ENCODE measurements at regions not wholly inside any gene's neighbourhood (a gene's known extent, or its start where the extent isn't known, plus 50 kb on each side); places are given as distances from the start of the nearest gene placed in this dataset.

GRCh38 chr10:86580521-86580891 lies 58.9 kb upstream of the WAPL start:
- no peak for TF ChIP-seq POLR2A (IDR thresholded peaks at IDR 0.05; ENCODE audit: low read depth, low read length)
- TF ChIP-seq POLR2AphosphoS5 (IDR thresholded peaks at IDR 0.05; ENCODE audit: low read depth, low read length), result no peak
- TF ChIP-seq TAF1 (IDR thresholded peaks at IDR 0.05; ENCODE audit: low read depth, low read length), result no peak
